ENCODE measurements at regions not wholly inside any gene's neighbourhood (a gene's known extent, or its start where the extent isn't known, plus 50 kb on each side); places are given as distances from the start of the nearest gene placed in this dataset.

DNA sequence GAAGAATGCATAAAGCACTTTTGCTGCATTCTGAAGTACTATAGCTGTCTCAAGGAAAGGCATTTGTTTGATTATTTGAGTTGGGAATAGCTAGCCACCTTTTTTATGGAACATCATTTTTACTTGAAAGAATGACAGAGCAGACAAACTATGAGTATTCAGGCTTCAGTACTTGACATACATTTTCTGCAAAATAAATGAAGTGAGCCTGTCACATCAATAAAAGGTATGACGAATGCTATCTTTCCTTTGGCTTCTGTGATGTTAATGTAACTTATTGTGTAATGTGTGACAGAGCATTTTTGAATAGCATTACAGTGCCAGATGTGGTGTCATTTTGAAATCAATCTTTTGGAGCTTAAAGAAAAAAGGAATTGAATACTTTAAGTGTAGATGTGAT lies 440.3 kb upstream of the ONECUT1 start:
- no peaks in the 10 kb centered on the region for H3K79me2 ChIP-seq (ENCODE audit: insufficient read depth, low read length)
- H3K36me3 ChIP-seq (ENCODE audit: low read length), result no peaks in the 10 kb centered on the region
- no peaks in the 10 kb centered on the region for H4K20me1 ChIP-seq (ENCODE audit: low read depth, low read length)
- 0 out of 2 replicates have a peak, but pooled peaks cover 4% of the 10 kb centered on the region for H3K27me3 ChIP-seq (ENCODE audit: low read length)
- no peaks in the 10 kb centered on the region for H3F3A ChIP-seq (ENCODE audit: insufficient read depth)
- no peak overlapping the region for H2AFZ ChIP-seq (ENCODE audit: low read depth, low read length, severe bottlenecking)
- no peaks in the 10 kb centered on the region for H3K9me2 ChIP-seq (replicated peaks; ENCODE audit: insufficient read depth, low read length)
- no peaks in the 10 kb centered on the region for H3K9me3 ChIP-seq (ENCODE audit: insufficient read depth, low read length)
- H3K27ac ChIP-seq (ENCODE audit: low read depth, low read length), result no peak overlapping the region
- H3K4me3 ChIP-seq (ENCODE audit: insufficient read depth, low read length, poor library complexity, severe bottlenecking), result no peak overlapping the region
- TF ChIP-seq CTCF (IDR thresholded peaks at IDR 0.05; ENCODE audit: insufficient read depth, low read length, poor library complexity, severe bottlenecking), result no peak
- TF ChIP-seq EZH2phosphoT487 (conservative IDR thresholded peaks at IDR 0.05; ENCODE audit: low read length), result no peak
- no peak overlapping the region for H3K4me2 ChIP-seq (ENCODE audit: low read depth, low read length, poor library complexity, severe bottlenecking)
- H3K9ac ChIP-seq (ENCODE audit: low read length), result no peak overlapping the region

GRCh38 chr15:53226559-53226958 lies 436.4 kb upstream of the ONECUT1 start:
- TF ChIP-seq CTCF (IDR thresholded peaks at IDR 0.05; ENCODE audit: insufficient read depth, low read length, poor library complexity, severe bottlenecking) (no peak), EZH2phosphoT487 (conservative IDR thresholded peaks at IDR 0.05; ENCODE audit: low read length) (no peak)
- no peaks in the 10 kb centered on the region for H4K20me1 ChIP-seq (ENCODE audit: low read depth, low read length)
- no peaks in the 10 kb centered on the region for H3F3A ChIP-seq (ENCODE audit: insufficient read depth)

DNA sequence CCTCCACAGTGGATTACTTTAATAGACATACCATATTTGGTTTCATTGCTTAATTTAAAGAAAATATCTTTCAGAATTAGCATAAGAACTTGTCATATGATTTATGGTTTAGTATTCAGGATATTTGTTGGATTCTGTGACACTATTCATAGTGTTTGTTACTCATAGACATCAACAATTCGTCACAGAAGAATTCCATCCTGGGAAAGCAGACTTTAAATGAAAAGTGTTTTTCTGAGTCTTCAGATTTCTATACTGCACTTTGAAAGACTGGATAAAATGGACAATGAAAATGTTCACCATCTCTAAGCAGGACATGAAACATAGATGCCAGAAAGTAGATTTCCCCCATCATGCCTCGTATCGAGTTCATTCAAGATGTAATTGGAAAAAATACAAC lies 435.6 kb upstream of the ONECUT1 start:
- H3K9me2 ChIP-seq (replicated peaks; ENCODE audit: insufficient read depth, low read length), result no peaks in the 10 kb centered on the region
- H3K27ac ChIP-seq (ENCODE audit: low read depth, low read length), result no peak overlapping the region
- H3K9ac ChIP-seq (ENCODE audit: low read length), result no peak overlapping the region
- no peak overlapping the region for H2AFZ ChIP-seq (ENCODE audit: low read depth, low read length, severe bottlenecking)
- H3K79me2 ChIP-seq (ENCODE audit: insufficient read depth, low read length), result no peaks in the 10 kb centered on the region
- no peak for TF ChIP-seq EZH2phosphoT487 (conservative IDR thresholded peaks at IDR 0.05; ENCODE audit: low read length)
- no peak for TF ChIP-seq CTCF (IDR thresholded peaks at IDR 0.05; ENCODE audit: insufficient read depth, low read length, poor library complexity, severe bottlenecking)
- no peaks in the 10 kb centered on the region for H3K36me3 ChIP-seq (ENCODE audit: low read length)
- H3K4me2 ChIP-seq (ENCODE audit: low read depth, low read length, poor library complexity, severe bottlenecking), result no peak overlapping the region
- H4K20me1 ChIP-seq (ENCODE audit: low read depth, low read length), result no peaks in the 10 kb centered on the region
- H3K9me3 ChIP-seq (ENCODE audit: insufficient read depth, low read length), result no peaks in the 10 kb centered on the region
- no peaks in the 10 kb centered on the region for H3F3A ChIP-seq (ENCODE audit: insufficient read depth)
- H3K4me3 ChIP-seq (ENCODE audit: insufficient read depth, low read length, poor library complexity, severe bottlenecking), result no peak overlapping the region
- H3K27me3 ChIP-seq (ENCODE audit: low read length), result 0 out of 2 replicates have a peak, but pooled peaks cover 4% of the 10 kb centered on the region

More at GRCh38 chr15:53226559-53226958, 436.4 kb upstream of the ONECUT1 start:
- H3K36me3 ChIP-seq (ENCODE audit: low read length), result no peaks in the 10 kb centered on the region
- no peak overlapping the region for H3K4me3 ChIP-seq (ENCODE audit: insufficient read depth, low read length, poor library complexity, severe bottlenecking)
- no peaks in the 10 kb centered on the region for H3K9me3 ChIP-seq (ENCODE audit: insufficient read depth, low read length)
- H3K79me2 ChIP-seq (ENCODE audit: insufficient read depth, low read length), result no peaks in the 10 kb centered on the region
- H3K27me3 ChIP-seq (ENCODE audit: low read length), result 0 out of 2 replicates have a peak, but pooled peaks cover 4% of the 10 kb centered on the region
- H3K9me2 ChIP-seq (replicated peaks; ENCODE audit: insufficient read depth, low read length), result no peaks in the 10 kb centered on the region
- no peak overlapping the region for H3K9ac ChIP-seq (ENCODE audit: low read length)
- H2AFZ ChIP-seq (ENCODE audit: low read depth, low read length, severe bottlenecking), result no peak overlapping the region
- H3K27ac ChIP-seq (ENCODE audit: low read depth, low read length), result no peak overlapping the region
- H3K4me2 ChIP-seq (ENCODE audit: low read depth, low read length, poor library complexity, severe bottlenecking), result no peak overlapping the region

All from SU-DHL-6 (cell line).